ENCODE measurements at regions not wholly inside any gene's neighbourhood (a gene's known extent, or its start where the extent isn't known, plus 50 kb on each side); places are given as distances from the start of the nearest gene placed in this dataset.

DNA sequence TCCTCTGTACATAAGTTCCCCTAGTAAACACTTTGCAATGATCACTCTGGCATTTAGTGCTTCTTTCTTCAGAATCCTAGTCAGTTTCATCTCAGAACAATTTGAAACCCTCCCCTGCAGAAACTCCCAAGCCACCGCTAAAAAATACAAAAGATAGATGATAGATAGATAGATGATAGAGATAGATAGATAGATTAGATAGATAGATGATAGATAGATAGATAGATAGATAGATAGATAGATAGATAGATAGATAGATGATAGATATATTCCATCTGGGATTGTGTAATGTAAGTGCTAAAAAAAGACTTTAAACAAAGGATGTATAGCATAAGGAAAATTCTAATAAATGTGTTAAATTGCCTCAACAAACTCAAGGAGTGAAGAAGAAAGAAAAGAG lies 212.6 kb upstream of the POGK start:
- TF ChIP-seq POLR2A (IDR thresholded peaks at IDR 0.05) = no peak
- TF ChIP-seq CTCF (IDR thresholded peaks at IDR 0.05 in 8 of 11, conservative IDR thresholded peaks at IDR 0.05 in 3 of 11) = no peak
